ENCODE measurements at regions not wholly inside any gene's neighbourhood (a gene's known extent, or its start where the extent isn't known, plus 50 kb on each side); places are given as distances from the start of the nearest gene placed in this dataset.

DNA sequence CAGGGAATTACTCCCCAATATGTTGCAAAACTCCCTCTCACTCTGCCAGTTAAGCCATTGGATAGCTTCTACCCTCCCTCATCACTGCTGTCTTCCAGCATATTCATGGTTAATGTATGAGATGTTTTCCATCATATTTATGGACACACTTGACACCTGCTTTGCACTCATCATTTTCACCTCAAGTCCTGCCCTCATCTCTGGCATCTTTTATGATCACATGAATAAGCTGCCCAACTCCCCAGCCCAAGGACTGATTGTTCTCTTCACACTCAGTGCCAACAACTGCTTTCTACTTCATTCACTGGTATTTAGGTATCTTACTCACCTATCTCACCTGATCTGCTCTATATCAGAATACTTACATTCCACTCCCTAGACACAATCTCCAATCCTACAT is 131.1 kb upstream of the TTC29 start:
- H4K20me1 ChIP-seq (ENCODE audit: control insufficient read depth, insufficient read depth, low read depth, low read length): no peaks in the 10 kb centered on the region
- H3K4me2 ChIP-seq (ENCODE audit: low read length): no peak overlapping the region
- H3K27ac ChIP-seq (ENCODE audit: low read depth, low read length): no peak overlapping the region
- H3K4me3 ChIP-seq (ENCODE audit: low read length): no peak overlapping the region
- no peaks in the 10 kb centered on the region for H3K79me2 ChIP-seq (ENCODE audit: control insufficient read depth, low read length)
- H3K36me3 ChIP-seq (ENCODE audit: control insufficient read depth, low read length): no peaks in the 10 kb centered on the region
- no peaks in the 10 kb centered on the region for H3K27me3 ChIP-seq (ENCODE audit: control insufficient read depth, low read length)
- no peaks in the 10 kb centered on the region; the same call in 1 of the 2 replicates for H3K9me3 ChIP-seq (ENCODE audit: control insufficient read depth, insufficient read depth, low read length)
- no peak for TF ChIP-seq EZH2phosphoT487 (IDR thresholded peaks at IDR 0.05; ENCODE audit: borderline replicate concordance, low read length)
- TF ChIP-seq, protein P1, sequence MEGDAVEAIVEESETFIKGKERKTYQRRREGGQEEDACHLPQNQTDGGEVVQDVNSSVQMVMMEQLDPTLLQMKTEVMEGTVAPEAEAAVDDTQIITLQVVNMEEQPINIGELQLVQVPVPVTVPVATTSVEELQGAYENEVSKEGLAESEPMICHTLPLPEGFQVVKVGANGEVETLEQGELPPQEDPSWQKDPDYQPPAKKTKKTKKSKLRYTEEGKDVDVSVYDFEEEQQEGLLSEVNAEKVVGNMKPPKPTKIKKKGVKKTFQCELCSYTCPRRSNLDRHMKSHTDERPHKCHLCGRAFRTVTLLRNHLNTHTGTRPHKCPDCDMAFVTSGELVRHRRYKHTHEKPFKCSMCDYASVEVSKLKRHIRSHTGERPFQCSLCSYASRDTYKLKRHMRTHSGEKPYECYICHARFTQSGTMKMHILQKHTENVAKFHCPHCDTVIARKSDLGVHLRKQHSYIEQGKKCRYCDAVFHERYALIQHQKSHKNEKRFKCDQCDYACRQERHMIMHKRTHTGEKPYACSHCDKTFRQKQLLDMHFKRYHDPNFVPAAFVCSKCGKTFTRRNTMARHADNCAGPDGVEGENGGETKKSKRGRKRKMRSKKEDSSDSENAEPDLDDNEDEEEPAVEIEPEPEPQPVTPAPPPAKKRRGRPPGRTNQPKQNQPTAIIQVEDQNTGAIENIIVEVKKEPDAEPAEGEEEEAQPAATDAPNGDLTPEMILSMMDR (IDR thresholded peaks at IDR 0.05; ENCODE audit: low read depth, low read length, poor library complexity, severe bottlenecking): no peak
- H3K9me2 ChIP-seq (replicated peaks; ENCODE audit: control insufficient read depth, low read length): no peaks in the 10 kb centered on the region
- no peaks in the 10 kb centered on the region for H3K4me1 ChIP-seq (ENCODE audit: control insufficient read depth, low read length)
- no peaks in the 10 kb centered on the region for H3F3A ChIP-seq (ENCODE audit: control insufficient read depth, insufficient read depth)

DNA sequence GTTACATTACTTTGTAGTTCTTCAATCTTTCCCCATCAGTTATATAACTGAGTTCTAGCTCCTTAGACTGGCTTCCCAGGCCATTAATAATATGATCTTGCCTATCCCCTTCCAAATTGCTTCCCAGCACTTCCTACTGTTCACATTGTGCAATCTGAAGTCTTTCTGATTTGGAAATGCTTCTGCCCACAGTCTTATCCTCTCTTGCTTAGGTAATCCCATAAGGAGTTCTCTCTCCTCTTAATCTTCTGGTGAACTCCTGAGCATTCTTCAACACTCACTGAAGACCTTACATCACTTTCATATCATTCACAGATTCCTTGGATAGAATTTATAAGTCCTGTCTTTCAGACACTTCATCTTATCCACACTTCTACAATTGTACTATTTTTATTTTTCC is 132.7 kb upstream of the TTC29 start:
- no peak overlapping the region for H3K4me2 ChIP-seq (ENCODE audit: low read length)
- no peaks in the 10 kb centered on the region for H3K27me3 ChIP-seq (ENCODE audit: control insufficient read depth, low read length)
- no peaks in the 10 kb centered on the region for H3K4me1 ChIP-seq (ENCODE audit: control insufficient read depth, low read length)
- H3K4me3 ChIP-seq (ENCODE audit: low read length): no peak overlapping the region
- no peak for TF ChIP-seq EZH2phosphoT487 (IDR thresholded peaks at IDR 0.05; ENCODE audit: borderline replicate concordance, low read length)
- TF ChIP-seq, protein P1 (IDR thresholded peaks at IDR 0.05; ENCODE audit: low read depth, low read length, poor library complexity, severe bottlenecking): no peak
- no peaks in the 10 kb centered on the region for H3K36me3 ChIP-seq (ENCODE audit: control insufficient read depth, low read length)
- no peaks in the 10 kb centered on the region for H3K9me3 ChIP-seq (ENCODE audit: control insufficient read depth, insufficient read depth, low read length)
- no peaks in the 10 kb centered on the region for H3F3A ChIP-seq (ENCODE audit: control insufficient read depth, insufficient read depth)
- no peak overlapping the region for H3K27ac ChIP-seq (ENCODE audit: low read depth, low read length)
- no peaks in the 10 kb centered on the region for H3K79me2 ChIP-seq (ENCODE audit: control insufficient read depth, low read length)
- no peaks in the 10 kb centered on the region for H3K9me2 ChIP-seq (replicated peaks; ENCODE audit: control insufficient read depth, low read length)
- no peaks in the 10 kb centered on the region for H4K20me1 ChIP-seq (ENCODE audit: control insufficient read depth, insufficient read depth, low read depth, low read length)

DNA sequence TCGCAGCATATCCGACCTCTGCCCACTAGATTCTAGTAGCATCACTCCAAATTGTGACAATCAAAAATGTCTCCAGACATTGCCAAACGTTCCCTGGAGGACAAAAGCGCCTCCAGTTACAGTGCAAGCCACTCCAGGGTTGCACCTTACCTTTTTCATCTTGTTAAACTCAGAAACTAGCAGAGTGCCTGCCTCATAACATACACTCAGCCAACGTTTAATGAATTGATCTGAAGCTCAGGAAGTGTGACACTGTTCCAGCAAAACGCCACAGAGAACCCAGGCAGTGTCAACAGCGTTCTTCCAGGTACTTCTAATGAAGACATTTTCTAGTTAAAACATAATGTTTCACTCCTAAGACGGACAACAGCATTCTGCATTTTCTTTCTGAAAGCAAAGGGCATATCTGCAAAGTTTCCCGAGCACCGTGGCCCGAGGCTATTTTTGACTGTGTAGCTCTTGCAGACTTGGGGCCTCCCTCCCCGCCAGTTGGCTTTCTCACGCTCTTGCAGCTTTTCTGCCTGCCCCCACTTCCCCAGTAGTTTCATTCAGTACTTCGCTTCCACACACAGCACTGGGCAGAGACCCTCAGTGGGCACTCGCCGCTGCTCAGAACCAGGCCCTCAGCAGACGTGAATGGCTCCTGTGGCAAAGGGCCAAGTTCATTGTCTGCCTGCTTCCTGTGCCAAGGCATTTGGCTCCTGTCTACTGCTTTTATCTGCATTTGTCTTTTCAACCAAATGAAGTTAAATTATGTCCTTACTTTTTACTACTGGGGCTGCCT is 133.4 kb upstream of the TTC29 start:
- no peaks in the 10 kb centered on the region for H3K9me2 ChIP-seq (replicated peaks; ENCODE audit: control insufficient read depth, low read length)
- H3K4me3 ChIP-seq (ENCODE audit: low read length): no peak overlapping the region
- no peaks in the 10 kb centered on the region for H3K36me3 ChIP-seq (ENCODE audit: control insufficient read depth, low read length)
- TF ChIP-seq, protein P1 (IDR thresholded peaks at IDR 0.05; ENCODE audit: low read depth, low read length, poor library complexity, severe bottlenecking): no peak
- TF ChIP-seq EZH2phosphoT487 (IDR thresholded peaks at IDR 0.05; ENCODE audit: borderline replicate concordance, low read length): no peak
- no peaks in the 10 kb centered on the region for H3K79me2 ChIP-seq (ENCODE audit: control insufficient read depth, low read length)
- no peak overlapping the region for H3K27ac ChIP-seq (ENCODE audit: low read depth, low read length)
- H3F3A ChIP-seq (ENCODE audit: control insufficient read depth, insufficient read depth): no peaks in the 10 kb centered on the region
- no peaks in the 10 kb centered on the region for H3K27me3 ChIP-seq (ENCODE audit: control insufficient read depth, low read length)
- no peaks in the 10 kb centered on the region for H4K20me1 ChIP-seq (ENCODE audit: control insufficient read depth, insufficient read depth, low read depth, low read length)
- H3K9me3 ChIP-seq (ENCODE audit: control insufficient read depth, insufficient read depth, low read length): no peaks in the 10 kb centered on the region
- H3K4me1 ChIP-seq (ENCODE audit: control insufficient read depth, low read length): no peaks in the 10 kb centered on the region
- no peak overlapping the region for H3K4me2 ChIP-seq (ENCODE audit: low read length)

Measured in DOHH2 (cell line).